DOHH2 (cell line): ENCODE measurements at regions not wholly inside any gene's neighbourhood (a gene's known extent, or its start where the extent isn't known, plus 50 kb on each side); places are given as distances from the start of the nearest gene placed in this dataset.

Experiments used
- H3F3A ChIP-seq: fragments of 200-600 bp; sonication (generic), shearing (Covaris generic); 2 replicates; pipeline ENCODE4 v1.6.0; 2016; ENCODE audit warnings: antibody characterized with exemption, mild to moderate bottlenecking; ENCODE audit not compliant: control insufficient read depth, insufficient read depth
- H3K27ac ChIP-seq: fragments of 200-600 bp; sonication (generic); 2 replicates; pipeline ENCODE4 v1.5.1; 2014; ENCODE audit warnings: low read depth, mild to moderate bottlenecking, low read length, moderate library complexity
- H3K27me3 ChIP-seq: fragments of 200-600 bp; sonication (generic); 2 replicates; pipeline ENCODE4 v1.6.1; 2014; ENCODE audit warnings: mild to moderate bottlenecking, low read length, mixed read lengths; ENCODE audit not compliant: control insufficient read depth
- H3K36me3 ChIP-seq: fragments of 200-600 bp; sonication (generic); 2 replicates; pipeline ENCODE4 v1.6.1; 2014; ENCODE audit warnings: mild to moderate bottlenecking, low read length, moderate library complexity, mixed read lengths; ENCODE audit not compliant: control insufficient read depth
- H3K4me1 ChIP-seq: fragments of 200-600 bp; sonication (generic); 2 replicates; pipeline ENCODE4 v1.6.1; 2014; ENCODE audit warnings: mild to moderate bottlenecking, low read length, mixed read lengths; ENCODE audit not compliant: control insufficient read depth
- H3K4me2 ChIP-seq: fragments of 200-600 bp; sonication (generic); 2 replicates; pipeline ENCODE4 v1.6.0; 2014; ENCODE audit warnings: mild to moderate bottlenecking, low read length, moderate library complexity
- H3K4me3 ChIP-seq: fragments of 200-600 bp; sonication (generic); 2 replicates; pipeline ENCODE4 v1.5.1; 2014; ENCODE audit warnings: mild to moderate bottlenecking, low read length, mixed read lengths
- H3K79me2 ChIP-seq: fragments of 200-600 bp; sonication (generic); 2 replicates; pipeline ENCODE4 v1.6.1; 2014; ENCODE audit warnings: mild to moderate bottlenecking, low read length, mixed read lengths; ENCODE audit not compliant: control insufficient read depth
- H3K9me2 ChIP-seq: fragments of 200-600 bp; sonication (generic); replicated peaks from 2 replicates; pipeline ENCODE4 v1.6.1; 2014; ENCODE audit warnings: mild to moderate bottlenecking, low read length, mixed read lengths; ENCODE audit not compliant: control insufficient read depth
- H3K9me3 ChIP-seq: fragments of 200-600 bp; sonication (generic); 2 replicates; pipeline ENCODE4 v1.6.1; 2014; ENCODE audit warnings: antibody characterized with exemption, low read length, mixed read lengths; ENCODE audit not compliant: control insufficient read depth, insufficient read depth
- H4K20me1 ChIP-seq: fragments of 200-600 bp; sonication (generic); 2 replicates; pipeline ENCODE4 v1.6.0; 2014; ENCODE audit warnings: low read depth, mild to moderate bottlenecking, antibody characterized with exemption, low read length, moderate library complexity; ENCODE audit not compliant: control insufficient read depth, insufficient read depth
- EZH2phosphoT487 ChIP-seq: fragments of 200-600 bp; sonication (generic); IDR thresholded peaks from 2 replicates; pipeline ENCODE4 v1.6.1; 2017; ENCODE audit warnings: borderline replicate concordance, mild to moderate bottlenecking, antibody characterized with exemption, low read length, moderate library complexity, mixed read lengths
- TF ChIP-seq, protein P1 (sequence below): fragments of 200-600 bp; sonication (generic); IDR thresholded peaks from one replicate; pipeline ENCODE4 v1.5.1; 2014; ENCODE audit warnings: antibody characterized with exemption, mild to moderate bottlenecking, low read depth, low read length; ENCODE audit not compliant: poor library complexity, severe bottlenecking

DNA sequence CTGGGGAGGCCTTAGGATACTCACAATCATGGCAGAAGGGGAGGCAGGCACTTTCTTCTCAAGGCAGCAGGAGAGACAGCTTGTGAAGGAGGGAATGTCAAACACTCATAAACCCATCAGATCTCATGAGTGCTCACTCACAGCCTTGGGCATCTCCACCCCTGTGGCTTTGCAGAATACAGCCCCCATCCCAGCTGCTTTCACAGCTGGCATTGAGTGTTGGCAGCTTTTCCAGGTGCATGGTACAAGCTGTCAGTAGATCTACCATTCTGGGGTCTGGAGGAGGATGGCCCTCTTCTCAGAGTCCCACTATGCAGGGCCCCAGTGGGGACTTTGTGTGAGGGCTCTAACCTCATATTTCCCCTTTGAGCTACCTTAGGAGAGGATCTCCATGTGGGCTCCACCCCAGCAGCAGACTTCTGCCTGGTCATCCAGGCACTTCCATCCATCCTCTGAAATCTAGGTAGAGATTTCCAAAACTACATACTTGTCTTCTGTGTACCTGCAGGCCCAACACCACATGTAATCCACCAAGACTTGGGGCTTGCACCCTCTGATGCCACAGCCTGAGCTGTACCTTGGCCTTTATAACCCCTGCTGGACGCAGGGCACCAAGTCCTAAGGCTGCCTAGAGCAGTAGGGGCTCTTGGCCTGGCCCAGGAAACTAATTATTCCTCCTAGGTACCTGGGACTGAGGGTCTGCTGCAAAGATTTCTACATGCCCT lies 404.2 kb upstream of the EPHA6 start:
- no peak overlapping the region for H3K4me3 ChIP-seq
- H3K9me3 ChIP-seq, result 0 out of 2 replicates have a peak, but pooled peaks cover 3% of the 10 kb centered on the region
- H3F3A ChIP-seq, result no peaks in the 10 kb centered on the region
- H3K4me1 ChIP-seq, result no peaks in the 10 kb centered on the region
- no peak overlapping the region for H3K4me2 ChIP-seq
- H3K27ac ChIP-seq, result no peak overlapping the region
- H3K36me3 ChIP-seq, result no peaks in the 10 kb centered on the region
- no peaks in the 10 kb centered on the region for H3K79me2 ChIP-seq
- H4K20me1 ChIP-seq, result no peaks in the 10 kb centered on the region
- H3K9me2 ChIP-seq, result no peaks in the 10 kb centered on the region
- no peaks in the 10 kb centered on the region for H3K27me3 ChIP-seq
- TF ChIP-seq, protein P1, sequence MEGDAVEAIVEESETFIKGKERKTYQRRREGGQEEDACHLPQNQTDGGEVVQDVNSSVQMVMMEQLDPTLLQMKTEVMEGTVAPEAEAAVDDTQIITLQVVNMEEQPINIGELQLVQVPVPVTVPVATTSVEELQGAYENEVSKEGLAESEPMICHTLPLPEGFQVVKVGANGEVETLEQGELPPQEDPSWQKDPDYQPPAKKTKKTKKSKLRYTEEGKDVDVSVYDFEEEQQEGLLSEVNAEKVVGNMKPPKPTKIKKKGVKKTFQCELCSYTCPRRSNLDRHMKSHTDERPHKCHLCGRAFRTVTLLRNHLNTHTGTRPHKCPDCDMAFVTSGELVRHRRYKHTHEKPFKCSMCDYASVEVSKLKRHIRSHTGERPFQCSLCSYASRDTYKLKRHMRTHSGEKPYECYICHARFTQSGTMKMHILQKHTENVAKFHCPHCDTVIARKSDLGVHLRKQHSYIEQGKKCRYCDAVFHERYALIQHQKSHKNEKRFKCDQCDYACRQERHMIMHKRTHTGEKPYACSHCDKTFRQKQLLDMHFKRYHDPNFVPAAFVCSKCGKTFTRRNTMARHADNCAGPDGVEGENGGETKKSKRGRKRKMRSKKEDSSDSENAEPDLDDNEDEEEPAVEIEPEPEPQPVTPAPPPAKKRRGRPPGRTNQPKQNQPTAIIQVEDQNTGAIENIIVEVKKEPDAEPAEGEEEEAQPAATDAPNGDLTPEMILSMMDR, result no peak
- no peak for TF ChIP-seq EZH2phosphoT487

DNA sequence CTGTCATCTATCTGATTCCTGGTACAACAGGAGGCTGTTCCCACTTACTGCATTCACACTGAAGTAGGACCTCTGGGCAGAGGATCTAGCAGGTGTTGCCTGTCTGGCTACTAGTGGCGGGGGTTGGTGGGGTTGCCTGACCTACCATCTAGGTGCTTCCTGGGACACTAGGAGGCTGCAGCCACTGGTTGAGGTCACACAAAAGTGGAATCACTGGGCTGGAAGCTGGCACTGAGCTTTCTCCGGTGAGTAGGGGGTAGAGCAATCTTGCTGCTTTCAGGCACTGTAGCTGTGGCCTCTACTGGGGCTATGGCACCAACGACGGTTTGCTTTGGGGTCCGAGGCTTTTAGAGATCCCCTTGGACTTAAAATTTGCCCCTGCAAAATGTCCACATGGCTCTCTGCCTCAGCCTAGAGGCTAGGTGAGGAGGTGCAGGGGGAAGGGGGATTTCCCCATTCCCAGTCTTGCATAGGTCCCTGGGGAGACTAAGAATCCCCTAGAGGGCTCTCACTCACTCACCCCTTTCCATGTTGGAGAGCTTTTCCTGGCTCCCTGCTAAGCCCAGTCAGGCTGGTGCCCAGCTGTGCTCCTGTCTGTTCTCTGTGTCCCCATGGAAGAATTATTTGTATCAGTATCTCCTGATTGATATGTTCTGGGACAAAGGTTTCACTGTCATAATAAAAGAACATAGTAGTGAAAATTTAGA lies 397.7 kb upstream of the EPHA6 start:
- no peaks in the 10 kb centered on the region for H3K36me3 ChIP-seq
- TF ChIP-seq, protein P1, result no peak
- no peak for TF ChIP-seq EZH2phosphoT487
- no peak overlapping the region for H3K4me2 ChIP-seq

DNA sequence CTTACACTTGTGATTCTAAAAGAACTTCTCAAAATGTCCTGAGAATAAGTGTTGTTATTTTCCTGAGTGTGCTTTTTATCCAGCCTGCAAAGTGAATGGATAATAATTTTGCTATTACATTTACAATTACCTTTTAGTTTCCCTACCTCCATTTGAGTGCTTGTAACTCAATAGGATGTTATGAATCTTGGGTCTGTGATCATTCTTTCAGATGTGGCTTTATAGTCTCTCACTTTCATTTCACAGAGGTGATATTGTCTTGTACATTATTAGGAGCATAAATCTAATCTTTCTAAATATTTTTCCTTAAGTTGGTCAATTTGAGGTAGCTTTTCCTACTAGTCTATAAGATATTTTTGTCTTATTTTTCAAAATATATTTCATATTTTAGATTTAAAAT lies 386.3 kb upstream of the EPHA6 start:
- TF ChIP-seq, protein P1, result no peak
- no peak for TF ChIP-seq EZH2phosphoT487
- Histone ChIP-seq H3K79me2 (no peaks in the 10 kb centered on the region), H4K20me1 (no peaks in the 10 kb centered on the region)

More for the DNA sequence above, 397.7 kb upstream of the EPHA6 start:
- Histone ChIP-seq H3K9me3 (no peaks in the 10 kb centered on the region), H3K9me2 (no peaks in the 10 kb centered on the region), H3K27ac (no peak overlapping the region), H3K4me3 (no peak overlapping the region), H3K4me1 (no peaks in the 10 kb centered on the region), H3K79me2 (no peaks in the 10 kb centered on the region), H3K27me3 (no peaks in the 10 kb centered on the region), H4K20me1 (no peaks in the 10 kb centered on the region), H3F3A (no peaks in the 10 kb centered on the region)

More for the DNA sequence above, 386.3 kb upstream of the EPHA6 start:
- Histone ChIP-seq H3K4me3 (no peak overlapping the region), H3K4me2 (no peak overlapping the region), H3K9me3 (no peaks in the 10 kb centered on the region), H3F3A (no peaks in the 10 kb centered on the region), H3K9me2 (no peaks in the 10 kb centered on the region), H3K36me3 (no peaks in the 10 kb centered on the region), H3K27ac (no peak overlapping the region), H3K4me1 (no peaks in the 10 kb centered on the region), H3K27me3 (no peaks in the 10 kb centered on the region)
